Hematopoietic multipotent progenitor cell treated with erythropoietin and hydrocortisone succinate and interleukin-3 and kit ligand, for 15 days (in vitro differentiated cells): ENCODE measurements at regions not wholly inside any gene's neighbourhood (a gene's known extent, or its start where the extent isn't known, plus 50 kb on each side); places are given as distances from the start of the nearest gene placed in this dataset.

Experiments
- DNase-seq: peaks from one replicate; pipeline ENCODE4 v3.0.0-alpha.2; 2015; ENCODE audit warnings: low spot score

DNA sequence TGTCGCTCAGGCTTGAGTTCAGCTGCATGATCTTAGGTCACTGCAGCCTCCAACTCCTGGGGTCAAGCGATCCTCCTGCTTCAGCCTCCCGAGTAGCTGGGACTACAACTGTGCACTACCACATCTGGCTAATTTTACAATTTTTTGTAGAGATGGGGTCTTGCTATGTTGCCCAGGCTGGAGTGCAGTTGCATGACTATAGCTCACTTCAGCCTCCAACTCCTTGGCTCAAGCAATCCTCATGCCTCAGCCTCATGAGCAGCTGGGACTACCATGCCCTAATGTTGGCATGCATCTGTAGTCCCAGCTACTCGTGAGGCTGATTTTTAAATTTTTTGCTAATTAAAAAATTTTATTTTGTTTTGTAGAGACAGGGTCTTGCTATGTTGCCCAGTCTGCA is 101.9 kb upstream of the NPTX2 start:
- no peak for DNase-seq

DNA sequence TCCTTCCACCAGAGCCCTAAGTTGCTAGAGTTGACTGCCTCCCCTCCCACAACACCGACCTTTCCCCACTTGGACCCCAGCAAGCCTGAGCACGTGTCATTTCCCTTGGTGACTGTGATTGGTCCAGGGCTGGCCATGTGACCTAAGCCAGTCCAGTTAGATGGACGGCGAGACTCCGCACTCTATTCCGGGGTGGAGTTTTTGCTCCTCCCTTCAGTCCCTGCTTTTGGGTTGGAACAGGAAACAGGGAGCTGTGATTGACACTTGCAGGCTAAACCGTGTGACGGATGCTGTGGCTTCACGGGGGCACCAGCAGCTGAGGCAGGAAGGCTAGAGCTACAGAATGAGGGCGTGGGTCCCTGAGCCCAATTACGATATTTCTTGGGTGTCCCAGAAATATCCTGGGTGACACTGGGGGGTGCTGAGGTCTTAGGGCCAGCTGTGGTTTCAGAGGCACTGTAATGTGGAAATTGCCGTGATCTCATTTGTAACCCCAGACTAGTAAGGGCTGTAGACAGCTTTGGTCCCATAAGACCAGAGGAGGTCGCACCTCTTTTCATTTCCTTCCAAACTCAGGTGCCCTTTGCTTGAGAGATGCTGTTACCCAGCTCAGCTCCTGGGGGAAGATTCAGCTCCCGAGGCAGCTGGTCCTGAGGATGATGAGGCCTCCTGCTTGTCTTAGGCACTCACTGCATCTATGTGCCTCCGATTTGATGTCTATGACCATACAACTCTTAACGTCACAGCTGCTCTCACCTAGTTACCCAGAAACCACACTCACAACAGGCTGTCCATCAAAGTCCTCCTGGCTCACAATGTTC is 102.7 kb upstream of the NPTX2 start:
- no peak for DNase-seq

DNA sequence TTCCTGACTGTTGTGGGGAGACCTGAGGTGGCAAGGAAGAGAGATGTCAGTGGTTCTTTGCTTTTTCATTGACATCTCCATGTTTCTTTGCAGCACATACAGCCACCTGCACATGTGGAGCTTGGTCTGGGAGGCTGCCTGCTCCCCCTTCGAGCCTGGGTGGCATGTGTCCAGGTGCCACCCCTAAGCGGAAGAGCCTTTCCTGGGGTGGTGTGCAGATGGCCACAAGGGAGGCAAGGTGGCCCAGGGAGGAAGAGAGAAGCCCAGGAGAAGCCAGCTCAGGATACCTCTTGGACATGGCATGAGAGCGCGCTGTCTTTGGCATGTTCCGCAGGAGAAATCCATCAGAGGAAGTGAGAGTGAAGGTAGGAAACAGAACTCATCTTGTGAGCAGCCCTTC is 105.9 kb upstream of the NPTX2 start:
- no peak for DNase-seq

DNA sequence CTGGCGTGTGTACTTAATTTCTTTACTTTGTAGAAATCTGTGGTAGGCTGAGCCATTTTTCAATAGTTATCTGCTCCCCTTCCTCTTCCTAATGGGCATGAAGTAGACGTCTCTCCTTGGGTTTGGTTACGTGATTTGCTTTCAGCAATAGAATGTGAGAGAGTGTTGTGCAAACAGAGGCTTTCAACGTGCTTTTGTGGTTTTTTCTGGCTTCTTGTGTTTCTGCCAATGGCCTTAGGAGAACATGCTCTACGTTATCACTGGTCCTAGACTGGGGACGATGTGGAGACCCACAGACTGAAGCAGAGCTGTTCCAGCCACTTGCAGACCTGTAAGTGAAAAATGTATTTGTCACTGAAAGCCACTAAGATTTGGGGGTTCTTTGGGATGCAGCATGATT is 107.2 kb upstream of the NPTX2 start:
- no peak for DNase-seq

DNA sequence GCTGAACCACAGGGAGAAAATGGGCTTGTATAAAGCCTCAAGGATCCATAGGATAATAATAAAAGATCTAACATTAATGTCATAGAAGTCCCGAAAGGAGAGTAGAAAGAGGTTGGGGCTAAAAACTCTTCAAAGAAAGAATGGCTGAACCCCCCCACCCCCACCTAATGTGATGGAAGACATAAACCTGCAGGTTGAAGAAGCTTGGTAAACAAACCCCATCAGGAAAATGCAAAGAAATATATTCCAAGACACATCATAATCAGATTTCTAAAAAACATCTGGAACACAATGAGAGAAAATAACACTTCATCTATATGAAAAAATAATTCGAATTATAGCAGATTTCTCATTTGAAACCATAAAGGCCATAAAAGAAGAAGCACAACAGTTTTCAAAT is 105.6 kb upstream of the BAIAP2L1 start:
- no peak for DNase-seq

DNA sequence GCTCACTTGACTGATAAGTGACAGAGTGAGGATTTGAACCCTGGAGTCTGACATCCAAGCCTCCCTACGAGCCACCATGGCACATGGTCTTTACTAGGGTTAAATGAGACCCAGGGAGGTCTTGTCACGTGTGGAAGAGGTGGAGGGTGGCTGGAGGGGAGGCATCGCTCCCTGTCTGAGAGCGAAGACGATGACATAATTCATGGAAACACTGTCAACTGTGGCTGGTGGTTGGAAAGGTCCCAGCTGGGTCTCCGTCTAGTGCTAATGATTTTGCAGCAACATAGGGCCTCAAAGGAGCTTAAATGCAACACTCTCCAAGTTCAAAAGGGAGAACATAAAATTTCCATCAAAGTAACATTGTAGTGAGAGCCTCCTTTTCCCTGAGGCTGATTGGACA is 99.9 kb upstream of the BAIAP2L1 start:
- no peak for DNase-seq

DNA sequence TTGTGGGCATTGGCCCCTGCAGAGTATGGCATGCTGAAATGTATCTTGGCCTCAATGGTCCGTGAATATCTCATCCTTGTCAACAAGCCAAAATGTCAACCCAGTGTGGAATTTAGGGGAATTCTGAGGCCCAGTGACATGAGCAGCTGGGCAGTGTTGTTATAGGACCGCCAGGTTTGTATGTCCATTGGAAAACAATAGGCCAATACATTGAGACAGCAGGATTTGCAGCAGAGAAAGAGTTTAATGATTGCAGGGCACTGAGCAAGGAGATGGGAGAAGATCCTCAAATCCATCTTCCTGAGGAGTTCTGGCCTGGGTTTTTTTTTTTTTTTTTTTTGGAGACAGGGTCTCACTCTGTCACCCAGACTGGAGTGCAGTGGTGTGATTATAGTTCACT is 95.7 kb upstream of the BAIAP2L1 start:
- DNase-seq, result no peak

DNA sequence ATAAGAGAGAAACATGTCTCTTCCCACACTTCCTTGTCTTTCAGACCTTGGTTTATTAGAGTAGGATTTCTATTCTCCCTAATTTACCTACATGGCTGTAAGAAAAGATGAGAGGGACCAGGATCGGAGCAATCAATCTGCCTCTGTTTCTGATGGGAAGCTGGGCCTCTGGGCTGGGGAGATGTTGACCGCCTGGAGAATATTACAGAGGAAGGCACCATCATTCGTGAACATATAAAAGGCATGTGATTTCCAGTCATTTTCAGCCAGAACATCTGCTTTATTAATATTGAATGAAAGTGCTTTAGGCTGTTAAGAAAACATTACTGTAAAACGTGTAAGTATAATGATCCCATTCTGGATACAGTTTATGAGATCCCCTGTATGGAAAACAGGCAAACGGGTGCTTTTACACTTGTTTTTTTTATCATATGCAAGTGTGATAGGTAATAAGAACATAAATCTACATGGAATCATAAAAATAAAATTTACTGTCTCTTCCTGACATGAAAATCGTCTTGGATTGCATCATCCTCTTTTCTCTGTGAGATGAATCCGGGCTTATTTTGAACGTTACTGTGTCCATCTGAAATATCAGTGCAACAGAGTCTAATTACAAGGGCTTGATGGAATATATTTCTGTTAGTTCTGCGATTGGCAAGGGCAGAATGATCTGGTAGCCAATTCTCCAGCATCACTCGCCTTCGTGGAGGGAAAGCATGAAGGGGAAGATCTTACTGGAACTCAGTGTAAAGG is 94.5 kb upstream of the BAIAP2L1 start:
- DNase-seq, result no peak

DNA sequence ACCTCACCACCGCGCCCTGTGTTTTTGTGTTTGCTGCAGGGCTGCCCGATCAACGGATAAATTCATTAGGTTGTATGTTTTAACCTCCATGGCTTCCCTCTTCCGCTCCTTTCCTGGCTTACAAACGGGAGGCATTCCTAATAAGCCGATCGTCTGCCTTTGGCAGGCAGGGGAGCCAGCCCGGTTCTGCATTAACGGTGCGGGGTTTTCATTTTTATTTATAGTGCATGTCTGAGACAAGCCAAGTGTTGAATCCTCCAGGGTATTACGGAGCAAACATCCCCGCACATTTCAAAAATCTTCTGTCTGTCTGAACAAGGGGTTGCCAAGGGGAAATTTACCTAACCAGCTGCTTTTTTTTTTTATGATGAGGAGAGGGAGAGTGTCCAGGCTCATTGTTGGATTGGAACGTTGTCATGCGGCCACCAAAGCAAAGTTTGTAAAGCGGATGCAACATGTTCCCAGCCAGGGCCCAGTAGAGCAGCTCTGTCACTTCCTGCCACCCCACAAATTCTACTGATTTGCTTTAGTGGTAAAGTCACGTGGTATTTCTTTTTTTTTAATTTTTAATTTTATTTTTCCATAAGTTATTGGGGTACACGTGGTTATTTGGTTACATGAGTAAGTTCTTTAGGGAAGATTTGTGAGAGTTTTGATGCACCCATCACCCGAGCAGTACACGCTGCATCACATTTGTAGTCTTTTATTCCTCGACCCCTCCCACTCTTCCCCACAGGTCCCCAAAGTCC is 92.3 kb upstream of the BAIAP2L1 start:
- DNase-seq, result no peak

DNA sequence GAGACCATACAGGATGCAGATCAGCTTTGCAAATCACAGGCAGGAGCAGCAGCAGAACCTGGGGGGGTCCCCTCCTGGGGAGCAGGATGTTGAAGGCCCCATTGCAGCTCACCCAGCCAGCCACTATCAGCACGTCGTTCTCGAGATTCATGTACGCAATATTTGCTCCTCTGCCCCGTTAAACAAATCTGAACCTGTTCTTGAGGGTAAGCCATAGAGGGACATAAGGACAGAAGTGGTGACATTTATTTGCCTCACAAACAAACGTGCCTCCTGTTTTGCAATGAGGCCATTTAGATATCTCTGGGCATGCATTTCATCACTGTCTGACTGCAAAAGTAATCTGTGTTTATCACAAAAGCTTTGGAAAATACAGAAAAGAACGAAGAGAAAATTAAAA is 87.3 kb upstream of the BAIAP2L1 start:
- no peak for DNase-seq

DNA sequence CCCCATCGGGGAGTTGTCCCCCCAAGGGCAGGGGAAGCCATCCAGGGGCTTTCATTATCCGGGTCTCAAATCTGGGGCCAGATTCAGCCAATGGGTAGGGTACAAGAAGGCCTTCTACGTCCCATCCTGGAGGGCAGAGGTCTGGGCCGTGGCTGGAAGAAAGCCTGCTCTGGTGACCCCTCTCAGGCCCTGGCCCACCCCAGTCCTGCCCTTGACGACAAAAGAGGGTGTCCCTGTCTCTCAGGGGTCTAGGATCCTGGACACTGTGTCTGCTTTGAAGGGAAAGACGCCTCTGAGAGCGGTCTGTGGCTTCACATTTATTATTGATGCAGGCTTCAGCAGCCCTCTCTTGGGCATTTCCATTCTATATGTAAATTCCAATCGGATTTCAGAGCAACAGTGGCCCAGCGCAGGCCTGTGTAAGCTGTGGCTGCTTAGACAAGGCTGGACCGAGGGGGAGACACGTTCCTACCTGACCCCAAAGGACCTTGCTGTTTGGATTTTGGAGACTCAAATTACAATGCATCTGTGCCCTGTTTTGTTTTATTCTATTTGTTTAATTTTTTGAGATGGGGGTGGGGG is 83.2 kb upstream of the BAIAP2L1 start:
- DNase-seq, result no peak

DNA sequence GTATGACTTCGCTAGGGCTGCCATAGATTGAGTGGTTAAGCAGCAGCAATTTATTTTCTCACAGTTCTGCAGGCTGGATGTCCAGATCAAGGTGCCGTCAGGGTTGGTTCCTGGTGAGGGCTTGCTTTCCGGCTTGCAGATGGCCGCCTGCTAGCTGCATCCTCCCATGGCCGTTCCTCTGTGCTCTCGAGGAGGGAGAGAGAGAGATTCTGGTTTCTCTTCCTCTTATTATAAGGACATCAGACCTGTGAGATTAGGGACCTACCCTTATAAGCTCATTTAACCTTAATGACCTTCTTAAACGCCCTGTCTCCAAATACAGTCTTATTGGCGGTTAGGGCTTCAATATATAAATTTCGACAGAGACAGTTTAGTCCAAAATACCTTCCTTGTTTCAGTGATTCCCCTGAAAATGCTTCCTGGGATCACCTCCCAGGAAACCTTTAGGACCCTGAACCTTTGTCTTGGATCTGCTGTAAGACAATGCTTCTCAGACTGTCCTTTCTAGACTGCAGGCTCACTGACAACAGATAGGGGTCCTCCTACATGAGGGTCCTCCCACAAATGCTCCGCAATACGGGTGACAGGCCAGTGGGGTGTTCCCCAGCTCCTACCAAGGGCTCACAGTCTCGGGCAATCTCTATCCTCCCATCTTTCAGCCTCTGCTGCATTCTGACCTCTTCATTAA is 82.5 kb upstream of the BAIAP2L1 start:
- DNase-seq, result no peak

DNA sequence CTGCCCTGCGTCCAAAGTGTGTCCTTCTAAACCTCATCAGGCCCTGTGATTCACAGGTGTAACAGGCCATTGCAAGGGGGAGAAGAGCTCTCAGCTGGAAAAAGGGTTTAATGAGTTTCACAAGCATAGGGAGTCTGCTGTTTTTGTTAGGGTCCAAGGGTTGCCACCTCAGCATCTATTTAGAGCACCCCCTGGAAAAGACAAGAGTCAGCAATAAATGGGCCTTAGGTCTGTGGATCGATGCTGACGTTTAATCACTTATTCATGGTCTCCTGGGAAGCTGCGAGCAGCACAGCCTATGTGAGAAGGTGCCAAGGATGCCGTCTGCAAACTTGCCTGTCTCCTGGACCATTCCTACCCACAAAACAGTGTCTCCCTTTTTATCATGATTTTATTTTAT is 78.4 kb upstream of the BAIAP2L1 start:
- DNase-seq, result no peak

DNA sequence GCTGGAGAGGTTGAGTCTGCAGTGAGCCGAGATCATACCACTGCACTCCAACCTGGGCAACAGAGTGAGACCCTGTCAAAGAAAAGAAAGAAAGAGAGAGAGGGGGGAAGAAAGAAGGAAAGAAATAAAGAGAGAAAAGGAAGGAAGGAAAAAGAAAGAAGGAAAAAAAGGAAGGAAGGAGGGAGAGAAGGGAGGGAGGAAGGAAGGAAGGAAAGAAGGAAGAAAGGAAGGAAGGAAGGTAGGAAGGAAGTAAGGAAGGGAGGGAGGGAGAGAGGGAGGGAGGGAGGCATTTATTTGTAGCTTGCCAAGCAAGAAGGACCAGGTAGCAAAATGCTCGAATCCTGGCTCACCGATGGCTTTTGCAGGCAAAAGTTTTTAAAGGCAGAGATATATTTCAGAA is 74.5 kb upstream of the BAIAP2L1 start:
- DNase-seq, result no peak

DNA sequence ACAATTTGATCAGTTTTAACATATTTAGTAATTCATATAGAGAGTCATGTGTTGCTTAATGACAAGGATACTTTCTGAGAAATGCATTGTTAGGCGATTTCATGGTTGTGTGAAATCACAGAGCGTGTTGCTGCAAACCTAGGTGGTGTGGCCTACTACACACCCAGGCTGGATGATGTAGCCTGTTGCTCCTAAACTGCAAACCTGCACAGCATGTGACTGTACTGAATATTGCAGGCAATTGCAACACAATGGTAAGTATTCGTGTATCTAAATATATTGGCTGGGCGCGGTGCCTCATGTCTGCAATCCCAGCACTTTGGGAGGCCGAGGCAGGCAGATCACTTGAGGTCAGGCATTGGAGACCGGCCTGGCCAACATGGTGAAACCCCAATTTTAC is 73.7 kb upstream of the BAIAP2L1 start:
- no peak for DNase-seq

DNA sequence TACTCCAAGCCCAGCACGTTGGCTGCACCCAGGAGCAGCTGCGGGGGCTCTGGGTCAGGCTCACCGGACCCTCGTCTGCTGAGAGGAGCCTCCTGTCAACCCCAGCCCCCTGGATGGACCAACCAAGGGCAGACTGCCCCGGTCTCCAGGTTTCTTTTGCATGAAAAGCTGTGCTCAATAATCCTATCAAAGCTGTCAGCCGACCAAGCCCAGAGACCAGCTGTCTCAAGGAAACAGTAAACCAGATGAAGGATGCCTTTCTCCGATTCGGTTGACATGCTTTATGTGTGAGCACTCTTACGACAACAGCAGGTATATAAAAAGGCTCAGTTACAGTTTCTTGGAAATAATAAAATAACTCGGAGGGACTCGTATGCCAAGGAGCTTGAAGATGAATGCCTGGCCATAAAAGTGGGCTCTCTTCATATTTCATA is 71.6 kb upstream of the BAIAP2L1 start:
- DNase-seq, result no peak

DNA sequence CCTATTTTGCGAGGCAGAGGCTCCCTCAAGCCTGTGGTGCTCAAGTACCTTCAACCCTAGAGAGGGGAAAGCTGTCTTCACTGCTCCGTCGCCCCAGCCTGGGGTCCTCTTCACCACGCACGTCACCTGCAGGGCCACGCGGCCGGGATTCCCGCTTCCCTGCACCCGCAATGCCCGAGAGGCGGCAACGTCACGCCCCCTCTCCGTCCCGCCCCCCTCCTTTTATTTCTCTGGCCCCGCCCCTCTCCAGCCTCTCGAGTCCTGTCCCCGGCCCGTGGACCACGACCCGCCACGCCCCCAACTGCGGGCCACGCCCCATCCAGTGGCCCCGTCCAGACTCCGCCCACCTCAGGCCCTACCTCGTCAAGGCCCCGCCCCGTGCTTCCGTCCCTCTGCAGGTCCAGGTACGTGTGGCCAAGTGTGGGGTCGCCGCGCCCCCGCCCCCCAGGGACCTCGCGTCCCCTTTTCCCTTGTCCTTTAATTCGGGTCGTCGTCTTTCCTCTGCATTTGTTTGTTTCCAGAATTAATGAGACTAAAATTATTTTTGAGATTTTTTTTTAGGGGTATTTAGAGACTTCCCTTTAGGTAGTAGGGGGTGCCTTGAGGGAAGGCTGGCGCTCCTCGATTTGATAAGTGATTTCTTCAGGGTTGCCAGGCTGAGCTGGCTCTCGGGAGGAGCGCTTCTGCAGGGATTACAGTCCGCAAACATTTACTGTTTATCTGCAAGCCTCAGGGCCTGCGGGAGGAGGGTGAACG is 69.8 kb upstream of the BAIAP2L1 start:
- DNase-seq, result peak; percentile 31

DNA sequence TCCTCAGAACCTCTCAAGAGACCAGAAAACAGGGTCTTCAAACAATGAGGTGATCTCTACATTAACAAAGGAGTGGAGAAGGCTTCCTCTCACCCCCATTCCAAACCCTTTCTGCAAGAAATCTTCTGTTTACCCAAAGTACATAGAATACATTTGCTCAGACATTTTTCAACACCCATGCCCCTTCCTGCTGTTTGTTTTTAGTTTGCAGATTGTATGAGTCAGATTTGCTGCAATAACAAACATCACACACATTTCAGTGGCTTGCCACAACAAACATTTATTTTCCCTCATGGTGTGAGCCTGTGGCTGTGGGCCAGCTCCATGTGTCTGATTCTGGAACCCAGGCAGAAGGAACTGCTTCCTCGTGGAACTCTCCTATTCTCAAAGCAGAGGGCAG is 68.2 kb upstream of the BAIAP2L1 start:
- DNase-seq, result no peak

DNA sequence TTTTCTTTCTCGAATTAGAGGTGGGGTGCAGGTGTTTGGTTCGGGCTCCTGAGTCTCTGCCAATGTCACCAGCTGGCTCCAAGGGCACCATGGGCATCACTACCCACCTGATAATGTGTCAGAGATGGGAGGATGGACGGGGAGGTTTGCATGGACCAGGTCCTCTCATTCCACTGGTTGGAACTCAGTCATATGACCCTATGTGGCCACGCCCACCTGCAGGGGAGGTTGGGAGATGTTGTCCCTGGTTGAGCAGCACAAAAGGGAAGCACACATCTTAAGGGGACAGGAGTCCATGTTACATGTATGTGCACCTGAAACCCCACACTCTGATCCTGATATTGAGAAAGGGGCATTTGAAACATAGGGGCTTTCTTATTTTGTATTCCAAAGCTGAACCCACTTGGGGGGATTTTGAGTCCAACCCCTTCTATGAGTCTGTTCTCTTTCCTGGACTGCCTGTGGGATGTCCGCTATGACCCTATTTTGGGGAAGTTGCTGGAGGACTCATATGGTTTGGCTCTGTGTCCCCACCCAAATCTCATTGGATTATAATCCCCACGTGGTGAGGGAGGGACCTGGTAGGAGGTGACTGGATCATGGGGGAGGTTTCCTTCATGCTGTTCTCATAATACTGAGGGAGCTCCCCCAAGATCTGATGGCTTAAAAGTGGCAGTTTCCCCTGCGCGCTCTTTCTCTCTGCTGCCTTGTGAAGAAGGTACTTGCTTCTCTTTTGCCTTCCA is 66.9 kb upstream of the BAIAP2L1 start:
- no peak for DNase-seq

DNA sequence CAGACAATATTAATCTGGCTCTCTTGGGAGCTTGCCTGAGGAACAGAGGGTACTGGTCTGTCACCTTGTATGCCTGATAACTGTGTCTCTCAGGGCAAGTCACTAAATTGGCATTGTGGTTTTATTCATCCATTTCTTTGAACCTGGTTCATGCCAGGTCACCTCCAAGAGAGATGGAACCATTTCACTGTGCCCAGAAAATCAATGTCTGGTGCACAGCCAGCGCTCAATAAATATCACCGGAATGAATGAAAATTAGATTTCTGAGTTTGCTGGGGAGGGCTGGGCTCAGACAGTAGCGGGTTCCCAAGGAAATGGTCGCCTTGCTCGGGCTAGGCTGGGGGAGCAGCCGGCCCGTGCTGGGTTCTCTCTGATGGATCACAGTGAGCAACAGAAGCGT is 64.1 kb upstream of the BAIAP2L1 start:
- DNase-seq, result no peak

DNA sequence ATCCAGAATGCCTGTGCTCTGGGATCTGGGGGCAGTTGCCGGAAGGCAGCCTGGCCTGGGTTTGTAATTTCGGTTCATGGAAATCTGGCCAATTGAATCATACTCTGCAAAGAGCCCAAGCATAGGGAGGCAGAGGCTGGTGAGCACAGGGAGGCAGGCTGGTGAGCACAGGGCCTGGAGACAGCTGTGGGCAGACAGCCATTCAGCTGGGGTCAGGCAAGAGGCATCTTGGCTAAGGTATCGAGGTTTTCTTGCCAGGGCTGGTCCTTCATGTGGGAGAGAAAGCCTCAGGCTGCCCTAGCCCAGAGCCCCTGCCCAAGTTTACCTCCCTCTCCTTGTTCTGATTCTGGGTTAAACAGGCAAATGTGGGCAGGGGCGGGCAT is 63.7 kb upstream of the BAIAP2L1 start:
- DNase-seq, result no peak
